HG03175 (cell line): ENCODE measurements at regions not wholly inside any gene's neighbourhood (a gene's known extent, or its start where the extent isn't known, plus 50 kb on each side); places are given as distances from the start of the nearest gene placed in this dataset.

Source experiments
- ATAC-seq: cut with Tn5 transposase; IDR thresholded peaks from one replicate; pipeline ENCODE4 v1.9.1; 2021; ENCODE audit warnings: mild to moderate bottlenecking, moderate library complexity; ENCODE audit not compliant: unreplicated experiment

GRCh38 chr6:28696167-28696566 lies 170.5 kb downstream of the GPX5 start:
- ATAC-seq, result no peak

GRCh38 chr6:28696682-28697081 lies 171.0 kb downstream of the GPX5 start:
- ATAC-seq, result no peak

- ATAC-seq, result no peak
These were observed 182.0 kb downstream of the GPX5 start for GRCh38 chr6:28707387-28708282.

DNA sequence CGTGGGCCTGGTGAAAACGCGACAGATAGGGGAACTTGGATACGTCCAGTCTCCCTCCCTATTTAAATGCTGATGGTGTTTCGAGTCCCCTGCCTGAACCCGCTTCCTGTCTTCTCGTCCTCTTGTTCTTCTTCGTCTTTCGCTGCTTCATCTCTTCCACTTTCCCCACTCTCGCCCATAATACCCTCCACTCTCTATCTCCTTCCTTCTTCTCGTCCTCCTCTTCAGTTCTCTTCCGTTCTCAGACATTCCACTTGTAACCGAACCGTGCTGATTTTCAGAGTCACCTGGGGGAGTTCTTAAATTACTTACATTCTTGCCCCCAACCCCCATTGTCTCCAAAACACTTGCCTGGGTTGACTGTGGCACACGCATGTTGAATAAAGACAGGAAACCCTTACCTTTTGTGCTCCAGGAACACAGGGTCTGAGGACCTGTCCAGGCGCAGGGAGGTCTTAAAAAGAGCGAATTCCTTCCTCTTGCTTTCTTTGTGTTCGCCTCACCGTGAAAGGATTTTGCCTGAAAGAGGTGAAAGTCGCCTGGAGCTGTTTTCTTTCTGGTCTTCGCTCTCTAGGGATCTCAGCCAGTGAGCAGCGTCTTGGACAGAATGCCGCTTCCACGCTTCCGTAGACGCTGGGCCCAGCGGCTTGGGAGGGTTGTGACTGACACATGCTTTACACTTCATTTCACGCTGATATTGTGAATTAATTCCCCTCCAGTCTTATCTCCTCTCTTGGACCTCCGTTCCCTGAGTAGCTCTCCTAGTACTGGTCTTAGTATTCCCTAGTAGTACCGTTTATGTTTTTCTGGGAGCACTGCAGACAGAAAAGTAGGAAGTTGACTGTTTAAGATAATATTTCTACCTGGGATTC lies 184.0 kb downstream of the GPX5 start:
- no peak for ATAC-seq

- no peak for ATAC-seq
These were observed 184.9 kb downstream of the GPX5 start for GRCh38 chr6:28710466-28711191.

GRCh38 chr6:28711325-28711724 lies 185.6 kb downstream of the GPX5 start:
- no peak for ATAC-seq

GRCh38 chr6:28711788-28712341 lies 186.2 kb downstream of the GPX5 start:
- ATAC-seq, result no peak

- no peak for ATAC-seq
These were observed 187.3 kb downstream of the GPX5 start for GRCh38 chr6:28712982-28713381.

- ATAC-seq, result no peak
These were observed 193.7 kb downstream of the GPX5 start for GRCh38 chr6:28719275-28719940.

DNA sequence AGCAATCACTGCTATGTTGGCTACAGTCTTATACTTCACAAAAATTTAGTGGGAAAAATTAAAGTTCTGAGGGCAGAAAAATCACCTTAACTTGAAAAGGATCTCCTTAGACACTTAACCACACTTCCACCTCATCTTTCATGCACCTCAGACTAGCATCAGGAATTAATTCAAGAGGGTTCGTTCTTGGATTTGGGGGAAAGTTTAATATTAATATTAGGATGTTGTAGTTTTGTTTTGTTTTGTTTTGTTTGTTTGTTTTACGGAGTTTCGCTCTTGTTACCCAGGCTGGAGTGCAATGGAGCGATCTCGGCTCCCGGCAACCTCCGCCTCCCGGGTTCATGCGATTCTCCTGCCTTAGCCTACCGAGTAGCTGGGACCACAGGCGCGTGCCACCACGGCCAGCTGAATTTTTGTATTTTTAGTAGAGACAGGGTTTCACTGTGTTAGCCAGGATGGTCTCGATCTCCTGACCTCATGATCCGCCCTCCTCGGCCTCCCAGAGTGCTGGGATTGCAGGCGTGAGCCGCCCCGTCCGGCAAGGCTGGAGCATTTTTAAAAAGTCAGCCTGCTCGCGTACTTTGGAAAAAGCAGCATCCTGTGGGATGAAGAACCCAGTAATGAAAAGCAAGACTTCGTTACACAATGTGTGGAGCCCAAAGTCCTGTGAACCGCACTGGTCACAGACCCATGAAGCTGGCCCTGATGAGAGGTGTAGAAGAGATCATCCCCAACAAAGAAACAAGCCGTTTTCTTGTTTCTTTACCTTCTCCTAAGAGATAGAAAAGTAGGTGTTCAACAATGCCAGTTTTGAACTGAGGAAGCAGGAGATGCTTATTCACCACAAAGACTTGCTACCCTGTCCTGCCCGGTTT lies 194.9 kb downstream of the GPX5 start:
- no peak for ATAC-seq

- no peak for ATAC-seq
These were observed 195.7 kb downstream of the GPX5 start for GRCh38 chr6:28721372-28721771.

DNA sequence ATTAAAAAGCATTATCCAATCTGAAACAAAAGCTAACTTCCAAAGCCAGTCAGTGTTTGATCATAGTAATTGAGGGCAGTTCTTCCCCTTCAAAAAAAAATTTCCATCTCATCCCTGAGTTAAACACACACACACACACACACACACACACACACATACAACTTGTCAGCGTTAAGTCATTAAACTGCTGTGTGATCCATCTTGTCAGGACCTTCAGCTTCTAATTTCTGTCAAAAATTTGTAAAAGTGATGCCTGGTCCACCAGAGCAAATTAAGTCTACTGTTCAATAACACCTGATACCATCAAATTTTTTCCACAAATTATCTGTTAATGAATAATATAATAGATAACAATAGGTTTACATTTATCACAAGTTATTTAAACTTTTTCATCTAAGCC lies 198.7 kb downstream of the GPX5 start:
- ATAC-seq, result no peak

- no peak for ATAC-seq
These were observed 198.4 kb downstream of the TRIM27 start for GRCh38 chr6:28725274-28725809.

GRCh38 chr6:28725890-28726348 lies 197.9 kb downstream of the TRIM27 start:
- no peak for ATAC-seq

DNA sequence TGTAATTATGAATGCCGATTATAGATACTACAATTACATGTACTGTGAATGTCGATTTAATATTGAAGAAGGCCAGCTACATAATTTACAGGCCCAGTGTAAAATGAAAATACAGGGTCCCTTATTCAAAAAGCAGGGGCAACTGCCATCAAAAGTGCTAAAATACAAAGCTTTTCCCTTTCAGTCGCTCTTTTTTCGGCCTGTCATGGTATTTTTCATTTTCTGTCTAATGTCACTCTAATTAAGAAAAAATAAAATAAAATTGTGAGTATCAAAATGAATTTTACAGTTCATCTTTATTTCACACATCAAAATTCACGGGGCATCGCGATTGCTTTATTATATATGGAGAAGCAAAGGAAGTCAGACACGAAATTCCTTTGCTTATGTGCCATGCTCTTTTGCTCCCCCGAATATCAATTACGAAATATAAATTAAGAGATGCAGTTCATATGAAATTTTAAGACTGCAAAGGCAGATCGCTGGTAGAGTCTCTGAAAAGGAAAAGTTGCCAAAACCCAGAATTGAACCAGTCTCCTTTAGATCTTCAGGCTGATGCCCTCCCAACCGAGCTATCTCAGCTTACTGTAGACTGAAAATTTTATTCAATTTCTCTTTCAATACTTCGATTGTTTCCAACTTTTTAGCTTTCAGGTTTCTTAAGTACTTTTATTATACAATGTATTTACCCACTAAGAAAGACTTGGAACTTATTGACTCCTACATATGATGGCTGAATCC lies 197.0 kb downstream of the TRIM27 start:
- ATAC-seq, result no peak

GRCh38 chr6:28727559-28728211 lies 196.1 kb downstream of the TRIM27 start:
- ATAC-seq, result no peak

GRCh38 chr6:28729501-28730402 lies 194.0 kb downstream of the TRIM27 start:
- no peak for ATAC-seq
